HG02885 (cell line): ENCODE measurements at regions not wholly inside any gene's neighbourhood (a gene's known extent, or its start where the extent isn't known, plus 50 kb on each side); places are given as distances from the start of the nearest gene placed in this dataset.

Source experiments
- ATAC-seq: cut with Tn5 transposase; IDR thresholded peaks from one replicate; pipeline ENCODE4 v1.9.1; 2021; ENCODE audit warnings: mild to moderate bottlenecking; ENCODE audit not compliant: unreplicated experiment, poor library complexity

- no peak for ATAC-seq
Observed at GRCh38 chr13:65011378-65011777, 2218.8 kb downstream of the PCDH9 start.

- ATAC-seq: no peak
Observed at GRCh38 chr13:64997438-64997837, 2232.7 kb downstream of the PCDH9 start.

- ATAC-seq: no peak
Observed at GRCh38 chr13:64993514-64994164, 2236.5 kb downstream of the PCDH9 start.

GRCh38 chr13:64992314-64992713, 2237.8 kb downstream of the PCDH9 start:
- no peak for ATAC-seq

- no peak for ATAC-seq
Observed at GRCh38 chr13:64985075-64985474, 2245.1 kb downstream of the PCDH9 start.

- ATAC-seq: no peak
Observed at GRCh38 chr13:64962404-64962803, 2267.7 kb downstream of the PCDH9 start.

- ATAC-seq: no peak
Observed at GRCh38 chr13:64959276-64959675, 2270.9 kb downstream of the PCDH9 start.

GRCh38 chr13:64958106-64958505, 2272.0 kb downstream of the PCDH9 start:
- no peak for ATAC-seq

- ATAC-seq: no peak
Observed at GRCh38 chr13:64938660-64939059, 2291.5 kb downstream of the PCDH9 start.

- ATAC-seq: no peak
Observed at GRCh38 chr13:64937302-64937701, 2292.8 kb downstream of the PCDH9 start.

- no peak for ATAC-seq
Observed at GRCh38 chr13:64936879-64937278, 2293.3 kb downstream of the PCDH9 start.

GRCh38 chr13:64935441-64935840, 2294.7 kb downstream of the PCDH9 start:
- ATAC-seq: no peak

- no peak for ATAC-seq
Observed at GRCh38 chr13:64934569-64935362, 2295.4 kb downstream of the PCDH9 start.

- ATAC-seq: no peak
Observed at GRCh38 chr13:64930636-64931035, 2299.5 kb downstream of the PCDH9 start.

GRCh38 chr13:64928696-64929499, 2301.2 kb downstream of the PCDH9 start:
- peak; percentile 53 for ATAC-seq

GRCh38 chr13:64925727-64926126, 2304.4 kb downstream of the PCDH9 start:
- ATAC-seq: no peak

- ATAC-seq: no peak
Observed at GRCh38 chr13:64925284-64925683, 2304.9 kb downstream of the PCDH9 start.

GRCh38 chr13:64924401-64924800, 2305.7 kb downstream of the PCDH9 start:
- no peak for ATAC-seq

GRCh38 chr13:64917566-64917965, 2312.6 kb downstream of the PCDH9 start:
- no peak for ATAC-seq

- ATAC-seq: no peak
Observed at GRCh38 chr13:64912141-64912540, 2318.0 kb downstream of the PCDH9 start.

- ATAC-seq: no peak
Observed at GRCh38 chr13:64910096-64910495, 2320.0 kb downstream of the PCDH9 start.
